AG04450 (cell line): ENCODE measurements at regions not wholly inside any gene's neighbourhood (a gene's known extent, or its start where the extent isn't known, plus 50 kb on each side); places are given as distances from the start of the nearest gene placed in this dataset.

Experiments used
- CTCF ChIA-PET: fragments of 300-600, 350-600 bp; formaldehyde crosslinking; extraction: SDS; loops from one replicate; lab custom pipeline; 2022; ENCODE audit warnings: antibody characterized with exemption, inconsistent platforms; lab: Charles Lee
- POLR2A ChIA-PET: fragments of 350-600 bp; formaldehyde crosslinking; extraction: SDS; loops from one replicate; lab custom pipeline; 2021; ENCODE audit warnings: antibody characterized with exemption, inconsistent platforms; lab: Yijun Ruan, JAX
- DNase-seq: peaks from one replicate; pipeline ENCODE4 v3.0.0-alpha.2; 2011; ENCODE audit warnings: low read depth, low spot score
- H3K27ac ChIP-seq: one replicate; pipeline ENCODE4 v1.5.1; 2012; ENCODE audit warnings: low read depth, low read length, control low read depth
- H3K27me3 ChIP-seq: one replicate; pipeline ENCODE4 v1.6.0; 2012; ENCODE audit warnings: low read length; ENCODE audit not compliant: control insufficient read depth, insufficient read depth
- H3K4me3 ChIP-seq: 2 replicates; pipeline ENCODE4 v1.5.1; 2011; ENCODE audit warnings: mild to moderate bottlenecking, low read depth, low read length, control low read depth
- H3K9me3 ChIP-seq: 2 replicates; pipeline ENCODE4 v1.5.1; 2012; ENCODE audit warnings: low read length; ENCODE audit not compliant: control insufficient read depth, insufficient read depth
- TF ChIP-seq, protein P1 (sequence below): IDR thresholded peaks from 2 replicates; pipeline ENCODE4 v1.5.1; 2011; ENCODE audit warnings: low read depth, low read length, control low read depth, inconsistent platforms

DNA sequence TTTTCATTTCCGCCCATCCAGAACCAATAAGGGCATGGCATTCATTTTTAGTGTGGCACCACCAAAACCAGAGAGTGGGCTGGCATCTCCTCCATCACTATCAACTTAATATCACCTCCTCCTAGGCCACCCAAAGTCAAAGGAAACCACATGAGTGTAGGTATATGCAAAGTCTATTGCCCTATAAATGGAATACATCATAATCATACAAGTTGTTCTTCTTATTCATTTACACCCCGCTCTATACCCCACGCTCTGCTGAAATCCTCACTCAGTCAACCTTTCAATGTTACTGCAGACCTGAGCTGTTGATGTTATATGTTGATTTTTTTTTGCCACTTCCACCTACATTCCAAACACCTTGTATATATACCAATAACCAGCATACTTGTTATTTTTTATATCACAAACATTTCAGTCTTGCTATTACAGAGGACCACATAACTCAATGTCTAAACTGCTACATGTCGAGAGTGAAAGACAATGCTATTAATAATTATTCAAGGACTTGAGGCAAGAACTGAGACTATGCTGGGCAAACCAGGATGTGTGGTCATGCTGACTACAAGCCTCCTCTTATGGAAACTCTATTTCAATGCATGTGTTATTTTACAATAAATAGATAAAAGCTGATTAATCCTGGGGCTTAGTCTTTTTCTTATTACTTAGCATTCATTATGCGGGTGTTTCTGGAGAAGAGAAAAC, 466.5 kb upstream of the ID2 start:
- ChIA-PET POLR2A (no interaction called here), CTCF (interaction anchor here (0.6 kb wide), 1 partner anchor 469 kb away, joined by 3 read pairs; no protein-coding TSS in a partner anchor)
- no peaks in the 10 kb centered on the region for H3K27me3 ChIP-seq

DNA sequence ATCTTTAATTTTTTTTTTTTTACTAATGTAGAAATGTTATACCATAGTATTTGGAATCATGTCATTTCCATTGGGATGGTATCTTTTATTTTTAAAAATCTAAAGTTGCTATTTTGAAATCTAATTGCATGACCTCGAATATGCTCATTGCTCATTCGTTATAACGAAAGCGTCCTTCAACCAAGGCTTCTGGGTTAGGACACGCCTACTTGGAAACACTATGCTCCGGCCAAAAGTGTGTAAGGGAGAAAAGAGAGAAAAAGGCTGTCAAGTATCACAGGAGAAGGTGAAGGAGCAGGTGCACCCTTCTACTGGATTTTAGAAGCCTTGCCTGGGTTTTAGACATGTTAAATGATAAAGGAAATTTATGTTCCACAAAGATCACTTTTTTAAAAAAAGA, 465.9 kb upstream of the ID2 start:
- TF ChIP-seq, protein P1, sequence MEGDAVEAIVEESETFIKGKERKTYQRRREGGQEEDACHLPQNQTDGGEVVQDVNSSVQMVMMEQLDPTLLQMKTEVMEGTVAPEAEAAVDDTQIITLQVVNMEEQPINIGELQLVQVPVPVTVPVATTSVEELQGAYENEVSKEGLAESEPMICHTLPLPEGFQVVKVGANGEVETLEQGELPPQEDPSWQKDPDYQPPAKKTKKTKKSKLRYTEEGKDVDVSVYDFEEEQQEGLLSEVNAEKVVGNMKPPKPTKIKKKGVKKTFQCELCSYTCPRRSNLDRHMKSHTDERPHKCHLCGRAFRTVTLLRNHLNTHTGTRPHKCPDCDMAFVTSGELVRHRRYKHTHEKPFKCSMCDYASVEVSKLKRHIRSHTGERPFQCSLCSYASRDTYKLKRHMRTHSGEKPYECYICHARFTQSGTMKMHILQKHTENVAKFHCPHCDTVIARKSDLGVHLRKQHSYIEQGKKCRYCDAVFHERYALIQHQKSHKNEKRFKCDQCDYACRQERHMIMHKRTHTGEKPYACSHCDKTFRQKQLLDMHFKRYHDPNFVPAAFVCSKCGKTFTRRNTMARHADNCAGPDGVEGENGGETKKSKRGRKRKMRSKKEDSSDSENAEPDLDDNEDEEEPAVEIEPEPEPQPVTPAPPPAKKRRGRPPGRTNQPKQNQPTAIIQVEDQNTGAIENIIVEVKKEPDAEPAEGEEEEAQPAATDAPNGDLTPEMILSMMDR: no peak
- no peaks in the 10 kb centered on the region for H3K27me3 ChIP-seq
- DNase-seq: no peak
- H3K9me3 ChIP-seq: no peaks in the 10 kb centered on the region; the same call in 1 of the 2 replicates
- no peak overlapping the region for H3K27ac ChIP-seq
- ChIA-PET POLR2A (no interaction called here), CTCF (no interaction called here)
- H3K4me3 ChIP-seq: no peak overlapping the region

More for the DNA sequence above, 466.5 kb upstream of the ID2 start:
- DNase-seq: no peak
- H3K4me3 ChIP-seq: no peak overlapping the region
- H3K27ac ChIP-seq: no peak overlapping the region
- H3K9me3 ChIP-seq: no peaks in the 10 kb centered on the region; the same call in 1 of the 2 replicates
- TF ChIP-seq, protein P1: no peak

DNA sequence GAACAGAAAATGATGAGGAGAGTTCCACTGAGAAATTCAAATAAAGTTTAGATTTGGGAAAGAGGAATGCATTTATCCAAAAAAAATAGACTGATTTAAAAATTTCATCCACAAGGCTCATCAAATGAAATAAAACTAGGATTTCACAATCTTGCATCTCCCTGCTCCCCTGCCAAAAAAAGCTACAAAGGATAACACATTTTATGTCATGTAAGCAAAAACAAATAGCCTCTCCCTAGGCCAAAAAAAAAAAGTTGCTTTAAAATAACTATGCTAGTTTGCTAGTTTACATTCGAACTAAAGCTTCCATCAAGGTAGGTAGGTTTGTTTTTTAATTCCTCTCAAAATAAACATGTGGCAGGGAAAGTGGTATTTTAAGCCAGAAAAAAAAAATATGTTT, 465.5 kb upstream of the ID2 start:
- no peak overlapping the region for H3K4me3 ChIP-seq
- ChIA-PET POLR2A (no interaction called here), CTCF (no interaction called here)
- no peak for DNase-seq
- no peak overlapping the region for H3K27ac ChIP-seq
- H3K9me3 ChIP-seq: no peaks in the 10 kb centered on the region; the same call in 1 of the 2 replicates
- TF ChIP-seq, protein P1: no peak
- no peaks in the 10 kb centered on the region for H3K27me3 ChIP-seq

DNA sequence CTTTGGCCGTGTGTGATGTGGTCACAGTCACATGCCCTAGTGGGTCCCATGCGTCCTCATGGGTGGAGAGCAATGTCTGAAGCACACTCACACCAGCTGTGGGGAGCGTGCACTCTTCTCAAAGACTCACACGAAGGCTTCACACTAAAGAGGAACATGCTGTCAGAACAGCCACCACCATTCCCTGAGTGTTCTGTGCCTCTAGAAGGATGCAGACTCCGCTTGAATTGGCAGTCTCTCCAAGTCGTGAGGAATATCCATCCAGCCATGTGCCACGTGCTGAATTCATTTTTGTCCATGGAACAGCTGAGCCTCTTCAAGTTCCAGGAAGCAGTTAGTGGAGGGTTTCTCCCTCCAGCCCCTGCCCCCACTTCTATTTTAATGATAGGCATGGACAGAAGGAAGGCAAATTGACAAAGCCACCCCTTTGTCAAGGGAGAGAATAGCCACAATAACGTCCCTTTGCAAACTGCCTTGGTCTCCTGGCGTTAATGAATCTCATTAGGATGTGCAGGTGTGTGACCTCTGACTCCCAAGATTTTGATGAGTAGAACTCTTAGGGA, 464.3 kb upstream of the ID2 start:
- Histone ChIP-seq H3K27ac (no peak overlapping the region), H3K27me3 (no peaks in the 10 kb centered on the region), H3K9me3 (no peaks in the 10 kb centered on the region; the same call in 1 of the 2 replicates), H3K4me3 (no peak overlapping the region)
- ChIA-PET CTCF (no interaction called here), POLR2A (no interaction called here)
- TF ChIP-seq, protein P1: no peak
- no peak for DNase-seq

DNA sequence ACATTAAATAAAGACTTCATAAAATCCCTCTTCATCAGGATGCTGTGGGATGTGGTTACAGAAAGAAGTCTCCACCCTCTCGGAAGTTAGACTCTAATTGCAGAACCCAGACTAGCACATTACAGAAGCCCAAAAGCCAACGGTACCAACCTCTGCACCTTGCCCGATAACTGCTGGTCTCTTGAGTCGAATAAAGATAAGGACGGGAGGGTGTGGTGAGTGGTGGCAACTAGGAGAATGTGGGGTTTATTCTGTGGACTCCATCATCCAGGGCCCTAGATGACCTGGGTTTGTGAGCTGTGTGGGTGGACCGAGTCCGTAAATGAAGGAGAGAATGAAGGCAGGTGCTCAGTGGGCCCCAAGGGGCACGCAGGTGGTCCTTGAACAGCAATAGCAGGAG, 462.8 kb upstream of the ID2 start:
- POLR2A ChIA-PET: no interaction called here

More for the DNA sequence above, 462.8 kb upstream of the ID2 start:
- CTCF ChIA-PET: no interaction called here
- Histone ChIP-seq H3K27ac (no peak overlapping the region), H3K9me3 (no peaks in the 10 kb centered on the region; the same call in 1 of the 2 replicates), H3K4me3 (no peak overlapping the region), H3K27me3 (no peaks in the 10 kb centered on the region)
- TF ChIP-seq, protein P1: no peak
- DNase-seq: no peak
